OCI-LY7 (cell line): ENCODE measurements at regions not wholly inside any gene's neighbourhood (a gene's known extent, or its start where the extent isn't known, plus 50 kb on each side); places are given as distances from the start of the nearest gene placed in this dataset.

Experiments
- BruUV-seq: library from RNA; stranded (reverse); fragments of 400-500 nt; replicated peaks from 2 replicates; lab custom pipeline; 2021; lab: Mats Ljungman, UMichigan
- CTCF ChIA-PET: fragments of 300-600 bp; sonication (Branson Sonifier 250); formaldehyde crosslinking; loops from one replicate; lab custom pipeline; 2022; ENCODE audit warnings: antibody characterized with exemption; ENCODE audit not compliant: unreplicated experiment; lab: Charles Lee
- POLR2A ChIA-PET: fragments of 300-600 bp; sonication (Branson Sonifier 250); formaldehyde crosslinking; loops from one replicate; lab custom pipeline; 2022; ENCODE audit warnings: antibody characterized with exemption; lab: Charles Lee
- DNase-seq: peaks from one replicate; pipeline ENCODE4 v3.0.0-alpha.2; 2015; ENCODE audit warnings: low spot score
- H2AFZ ChIP-seq: fragments of 200-600 bp; sonication (generic), shearing (Covaris generic); 2 replicates; pipeline ENCODE4 v1.6.1; 2014; ENCODE audit warnings: mild to moderate bottlenecking, antibody characterized with exemption, low read length, moderate library complexity
- H3K27ac ChIP-seq: fragments of 200-600 bp; sonication (generic); 2 replicates; pipeline ENCODE4 v1.5.1; 2014; ENCODE audit warnings: mixed run types, low read depth, mild to moderate bottlenecking, moderate library complexity, low read length, inconsistent platforms; ENCODE audit not compliant: poor library complexity, severe bottlenecking
- H3K36me3 ChIP-seq: fragments of 200-600 bp; sonication (generic); 2 replicates; pipeline ENCODE4 v1.6.1; 2014; ENCODE audit warnings: mild to moderate bottlenecking, antibody characterized with exemption, low read length, moderate library complexity, mixed read lengths; ENCODE audit not compliant: insufficient read depth
- H3K4me1 ChIP-seq: fragments of 200-600 bp; sonication (generic); 2 replicates; pipeline ENCODE4 v1.5.1; 2014; ENCODE audit warnings: mild to moderate bottlenecking, low read length; ENCODE audit not compliant: insufficient read depth, poor library complexity, severe bottlenecking
- H3K4me2 ChIP-seq: fragments of 200-600 bp; sonication (generic); 2 replicates; pipeline ENCODE4 v1.6.1; 2014; ENCODE audit warnings: mild to moderate bottlenecking, low read length
- H3K4me3 ChIP-seq: fragments of 200-600 bp; sonication (generic); 2 replicates; pipeline ENCODE4 v1.5.1; 2014; ENCODE audit warnings: mild to moderate bottlenecking, low read depth, low read length; ENCODE audit not compliant: poor library complexity, severe bottlenecking
- H3K79me2 ChIP-seq: fragments of 200-600 bp; sonication (generic); 2 replicates; pipeline ENCODE4 v1.6.1; 2016; ENCODE audit warnings: low read depth, mild to moderate bottlenecking, low read length, moderate library complexity, mixed read lengths; ENCODE audit not compliant: insufficient read depth
- H3K9me2 ChIP-seq: fragments of 200-600 bp; sonication (generic); 2 replicates; pipeline ENCODE4 v1.6.1; 2016; ENCODE audit warnings: mild to moderate bottlenecking, low read length, mixed read lengths; ENCODE audit not compliant: insufficient read depth
- H3K9me3 ChIP-seq: fragments of 200-600 bp; sonication (generic); 2 replicates; pipeline ENCODE4 v1.6.1; 2014; ENCODE audit warnings: mild to moderate bottlenecking, mixed run types, low read length, mixed read lengths
- H4K20me1 ChIP-seq: fragments of 200-600 bp; sonication (generic); 2 replicates; pipeline ENCODE4 v1.6.1; 2014; ENCODE audit warnings: mild to moderate bottlenecking, antibody characterized with exemption, low read length, moderate library complexity, mixed read lengths; ENCODE audit not compliant: insufficient read depth
- CTCF ChIP-seq: fragments of 200-600 bp; sonication (generic); conservative IDR thresholded peaks from 2 replicates; pipeline ENCODE4 v1.5.1; 2014; ENCODE audit warnings: mild to moderate bottlenecking, antibody characterized with exemption, low read length, moderate library complexity, mixed read lengths
- EZH2phosphoT487 ChIP-seq: fragments of 200-600 bp; sonication (generic); IDR thresholded peaks from 2 replicates; pipeline ENCODE4 v1.6.1; 2018; ENCODE audit warnings: low read depth, borderline replicate concordance, mild to moderate bottlenecking, mixed run types, antibody characterized with exemption, low read length, moderate library complexity, mixed read lengths
- intact Hi-C: fragments of 100-400 bp; cut with micrococcal nuclease; formaldehyde crosslinking; loops from one replicate; pipeline ENCODE4 v1.10.0; 2022; ENCODE audit not compliant: unreplicated experiment

- H3K4me2 ChIP-seq, result no peak overlapping the region
- no peaks in the 10 kb centered on the region for H3K36me3 ChIP-seq
- no peaks in the 10 kb centered on the region for H3K4me1 ChIP-seq
- no peak overlapping the region for H3K4me3 ChIP-seq
- DNase-seq, result no peak
- intact Hi-C loops, result no loop called here
- no peaks in the 10 kb centered on the region for H3K9me3 ChIP-seq
- no peaks in the 10 kb centered on the region for H3K79me2 ChIP-seq
- ChIA-PET POLR2A (interaction anchor here (0.7 to 0.8 kb wide), 2 partner anchors 118 to 224 kb away, joined by 3 to 4 read pairs; no protein-coding TSS in a partner anchor), CTCF (no interaction called here)
- H3K27ac ChIP-seq, result no peak overlapping the region
- no TSS peak for BruUV-seq
- no peak overlapping the region for H2AFZ ChIP-seq
- H3K9me2 ChIP-seq, result no peaks in the 10 kb centered on the region
- no peaks in the 10 kb centered on the region for H4K20me1 ChIP-seq
- TF ChIP-seq CTCF, result no peak
Observed at GRCh38 chr1:112092656-112093371, 103.3 kb upstream of the KCND3 start.

GRCh38 chr1:112093372-112093694 lies 103.9 kb upstream of the KCND3 start:
- Histone ChIP-seq H3K4me2 (no peak overlapping the region), H4K20me1 (no peaks in the 10 kb centered on the region), H3K4me3 (no peak overlapping the region), H3K9me2 (no peaks in the 10 kb centered on the region), H3K4me1 (no peaks in the 10 kb centered on the region), H3K9me3 (no peaks in the 10 kb centered on the region), H2AFZ (no peak overlapping the region), H3K79me2 (no peaks in the 10 kb centered on the region), H3K27ac (no peak overlapping the region), H3K36me3 (no peaks in the 10 kb centered on the region)
- BruUV-seq, result no TSS peak
- no peak for DNase-seq
- intact Hi-C loops, result no loop called here
- no peak for TF ChIP-seq EZH2phosphoT487
- no peak for TF ChIP-seq CTCF
- ChIA-PET CTCF (no interaction called here), POLR2A (interaction anchor here (0.8 kb wide), 1 partner anchor 224 kb away, joined by 3 read pairs; no protein-coding TSS in a partner anchor)

- no peaks in the 10 kb centered on the region for H3K9me2 ChIP-seq
- no peak overlapping the region for H2AFZ ChIP-seq
- no peak overlapping the region for H3K27ac ChIP-seq
- no peaks in the 10 kb centered on the region for H4K20me1 ChIP-seq
- no peaks in the 10 kb centered on the region for H3K4me1 ChIP-seq
- DNase-seq, result no peak
- ChIA-PET POLR2A (no interaction called here), CTCF (no interaction called here)
- no TSS peak for BruUV-seq
- no peaks in the 10 kb centered on the region for H3K9me3 ChIP-seq
- TF ChIP-seq EZH2phosphoT487, result no peak
- intact Hi-C loops, result no loop called here
- H3K4me2 ChIP-seq, result no peak overlapping the region
- H3K36me3 ChIP-seq, result no peaks in the 10 kb centered on the region
- H3K79me2 ChIP-seq, result no peaks in the 10 kb centered on the region
- H3K4me3 ChIP-seq, result no peak overlapping the region
Observed at GRCh38 chr1:112099979-112100378, 110.5 kb upstream of the KCND3 start.
